HepG2 (cell line): ENCODE measurements at regions not wholly inside any gene's neighbourhood (a gene's known extent, or its start where the extent isn't known, plus 50 kb on each side); places are given as distances from the start of the nearest gene placed in this dataset.

Source experiments
- ATAC-seq: fragments of 200-7000 bp; cut with Tn5 transposase; 3 replicates; pipeline ENCODE4 v1.9.1; 2020; ENCODE audit warnings: mild to moderate bottlenecking, moderate library complexity
- BruUV-seq: library from RNA; stranded (reverse); fragments of 400-500 nt; replicated peaks from 2 replicates; lab custom pipeline; 2021; lab: Mats Ljungman, UMichigan
- CTCF ChIA-PET: fragments of 300-600 bp; formaldehyde crosslinking; extraction: SDS; loops from one replicate; lab custom pipeline; 2021; ENCODE audit warnings: low total read pairs, inconsistent platforms, low intra/inter-chr PET ratio; lab: Yijun Ruan, JAX
- POLR2A ChIA-PET: fragments of 350-600 bp; sonication (Branson Sonifier 250); formaldehyde crosslinking; loops from one replicate; lab custom pipeline; 2020; ENCODE audit warnings: antibody characterized with exemption, inconsistent platforms; lab: Yijun Ruan, JAX
- DNase-seq: peaks from one replicate; pipeline ENCODE4 v3.0.0-alpha.2; 2015; ENCODE audit warnings: low spot score
- FAIRE-seq: peaks from 3 replicates; lab custom pipeline; 2011; peaks lifted over from hg19 to GRCh38; lab: Jason Lieb, UNC
- H2AFZ ChIP-seq: one replicate; pipeline ENCODE4 v1.6.1; 2011; ENCODE audit warnings: low read length, inconsistent platforms
- H3K27ac ChIP-seq: fragments of 300-600 bp; 3 replicates; pipeline ENCODE4 v1.8.0; 2011; ENCODE audit warnings: mixed run types, mild to moderate bottlenecking, mixed read lengths, low read length, inconsistent platforms; ENCODE audit not compliant: insufficient read depth; ENCODE audit errors: extremely low read length
- H3K27me3 ChIP-seq, 2 experiments: fragments of 200-600 bp in 1 of 2; 2 replicates in 1 of 2; 3 replicates in 1 of 2; pipeline versions ENCODE4 v1.6.0 to v1.8.0; 2011; ENCODE audit warnings: low read length in 2 of 2, mild to moderate bottlenecking in 2 of 2, moderate library complexity in 2 of 2, inconsistent platforms in 1 of 2; ENCODE audit not compliant: insufficient read depth in 2 of 2, control insufficient read depth in 1 of 2
- H3K36me3 ChIP-seq, 2 experiments: fragments of 200-600 bp in 1 of 2; replicated peaks in 1 of 2; 2 replicates in 1 of 2; 3 replicates in 1 of 2; pipeline versions ENCODE4 v1.5.1 to v1.8.0; 2011; ENCODE audit warnings: low read length in 2 of 2, inconsistent platforms in 1 of 2; ENCODE audit not compliant: insufficient read depth in 2 of 2, control insufficient read depth in 1 of 2
- H3K4me1 ChIP-seq: 2 replicates; pipeline ENCODE4 v1.5.1; 2012; ENCODE audit warnings: low read length, inconsistent platforms; ENCODE audit not compliant: insufficient read depth
- H3K4me2 ChIP-seq: 2 replicates; pipeline ENCODE4 v1.6.0; 2011; ENCODE audit warnings: low read depth, low read length, inconsistent platforms
- H3K4me3 ChIP-seq, 3 experiments: fragments of 200-600 bp in 1 of 3; sonication (generic), shearing (Covaris generic) in 1 of 3; replicated peaks in 1 of 3; 2 replicates each; pipeline ENCODE4 v1.5.1; 2011 to 2016; ENCODE audit warnings: low read length in 3 of 3, inconsistent platforms in 2 of 3, low read depth in 2 of 3, mild to moderate bottlenecking in 2 of 3, control low read depth in 1 of 3, mixed read lengths in 1 of 3; ENCODE audit not compliant: insufficient read depth in 1 of 3
- H3K79me2 ChIP-seq: one replicate; pipeline ENCODE4 v1.6.1; 2011; ENCODE audit warnings: low read length, inconsistent platforms; ENCODE audit not compliant: insufficient read depth
- H3K9ac ChIP-seq: 2 replicates; pipeline ENCODE4 v1.6.0; 2011; ENCODE audit warnings: mild to moderate bottlenecking, low read depth, low read length, inconsistent platforms; ENCODE audit not compliant: insufficient read depth
- H3K9me3 ChIP-seq: 2 replicates; pipeline ENCODE4 v1.5.1; 2012; ENCODE audit warnings: mild to moderate bottlenecking, low read length
- H4K20me1 ChIP-seq: 2 replicates; pipeline ENCODE4 v1.6.0; 2011; ENCODE audit warnings: inconsistent platforms, mild to moderate bottlenecking, low read length, moderate library complexity; ENCODE audit not compliant: insufficient read depth
- HOXA9 ChIP-seq: sonication (generic); formaldehyde crosslinking; IDR thresholded peaks from 2 replicates; pipeline ENCODE4 v1.8.1; 2022; ENCODE audit warnings: missing genetic modification reagents, mild to moderate bottlenecking, moderate library complexity, borderline replicate concordance
- JUNB ChIP-seq: sonication (generic); formaldehyde crosslinking; IDR thresholded peaks from 2 replicates; pipeline ENCODE4 v1.8.0; 2022; ENCODE audit warnings: missing genetic modification reagents, mild to moderate bottlenecking, borderline replicate concordance
- MBD4 ChIP-seq: IDR thresholded peaks from 2 replicates; pipeline ENCODE4 v1.6.1; 2012; ENCODE audit warnings: low read length, inconsistent platforms, borderline replicate concordance
- NRL ChIP-seq: sonication (generic); formaldehyde crosslinking; IDR thresholded peaks from 2 replicates; pipeline ENCODE4 v1.5.0; 2020; ENCODE audit warnings: missing genetic modification reagents, mild to moderate bottlenecking, moderate library complexity, borderline replicate concordance
- REPIN1 ChIP-seq: sonication (generic); formaldehyde crosslinking; IDR thresholded peaks from 2 replicates; pipeline ENCODE4 v1.8.0; 2022; ENCODE audit warnings: missing genetic modification reagents, low read depth, mild to moderate bottlenecking, borderline replicate concordance
- ZNF160 ChIP-seq: sonication (generic); formaldehyde crosslinking; IDR thresholded peaks from 2 replicates; pipeline ENCODE4 v1.8.0; 2022; ENCODE audit warnings: mild to moderate bottlenecking, inconsistent platforms, missing genetic modification reagents
- ZNF263 ChIP-seq: sonication (generic); formaldehyde crosslinking; IDR thresholded peaks from 2 replicates; pipeline ENCODE4 v1.4.0; 2020; ENCODE audit warnings: missing genetic modification reagents
- ZNF292 ChIP-seq: sonication (generic); formaldehyde crosslinking; IDR thresholded peaks from 2 replicates; pipeline ENCODE4 v1.8.1; 2022; ENCODE audit warnings: mild to moderate bottlenecking, low read depth, missing genetic modification reagents, borderline replicate concordance
- ZNF383 ChIP-seq: sonication (generic); formaldehyde crosslinking; IDR thresholded peaks from 2 replicates; pipeline ENCODE4 v1.4.0; 2020; ENCODE audit warnings: missing genetic modification reagents, mild to moderate bottlenecking, borderline replicate concordance
- ZNF672 ChIP-seq: sonication (generic); formaldehyde crosslinking; IDR thresholded peaks from 2 replicates; pipeline ENCODE4 v1.8.1; 2022; ENCODE audit warnings: missing genetic modification reagents
- ZNF713 ChIP-seq: sonication (generic); formaldehyde crosslinking; IDR thresholded peaks from 2 replicates; pipeline ENCODE4 v1.4.0; 2020; ENCODE audit warnings: mild to moderate bottlenecking, missing genetic modification reagents
- ZSCAN25 ChIP-seq: sonication (generic); formaldehyde crosslinking; IDR thresholded peaks from 2 replicates; pipeline ENCODE4 v1.8.0; 2022; ENCODE audit warnings: mild to moderate bottlenecking, missing genetic modification reagents
- WGBS: methylation state at CpG from one replicate; pipeline ENCODE4 v1.1.6; 2017; ENCODE audit warnings: low lambda C conversion rate; 5-methylcytosine and 5-hydroxymethylcytosine counted together
- in situ Hi-C: cut with HindIII; loops from 2 replicates; pipeline ENCODE4 v1.10.0; 2017; ENCODE audit warnings: low pct_unique_long_range_greater_than_20kb; ENCODE audit not compliant: extremely low pct_ligation_motif_present
- intact Hi-C: fragments of 100-400 bp; cut with micrococcal nuclease; formaldehyde crosslinking; loops from one replicate; pipeline ENCODE4 v1.10.0; 2022; ENCODE audit not compliant: unreplicated experiment
- TF ChIP-seq, protein P1 (sequence below): sonication (generic); formaldehyde crosslinking; IDR thresholded peaks from 2 replicates; pipeline ENCODE4 v1.5.0; 2020; ENCODE audit warnings: missing genetic modification reagents
- TF ChIP-seq, protein P2 (sequence below): sonication (generic); formaldehyde crosslinking; IDR thresholded peaks from 2 replicates; pipeline ENCODE4 v1.4.0; 2020; ENCODE audit warnings: missing genetic modification reagents, borderline replicate concordance
- TF ChIP-seq, protein P3 (sequence below): sonication (generic); formaldehyde crosslinking; IDR thresholded peaks from 2 replicates; pipeline ENCODE4 v1.5.0; 2020; ENCODE audit warnings: mild to moderate bottlenecking, missing genetic modification reagents, moderate library complexity
- TF ChIP-seq, protein P4 (sequence below): sonication (generic); formaldehyde crosslinking; IDR thresholded peaks from 2 replicates; pipeline ENCODE4 v1.4.0; 2020; ENCODE audit warnings: mild to moderate bottlenecking, missing genetic modification reagents

DNA sequence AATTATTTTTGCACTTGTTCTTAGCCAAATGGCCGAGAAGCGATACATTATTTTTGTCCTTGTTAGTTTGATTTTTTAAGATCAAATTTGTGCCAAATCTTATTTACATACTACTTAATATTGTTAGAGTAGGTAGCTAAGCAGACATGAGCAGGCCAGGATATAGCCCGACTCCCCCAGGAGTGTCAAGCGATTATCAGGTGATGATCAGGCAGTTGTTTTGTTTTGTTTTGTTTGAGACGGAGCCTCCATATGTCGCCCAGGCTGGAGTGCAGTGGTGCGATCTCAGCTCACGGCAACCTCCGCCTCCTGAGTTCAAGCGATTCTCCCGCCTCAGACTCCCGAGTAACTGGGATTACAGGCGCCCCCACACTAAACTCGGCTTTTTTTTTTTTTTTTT, 71.1 kb downstream of the LYZL2 start:
- Histone ChIP-seq H3K27me3 (no peaks in the 10 kb centered on the region; a peak in 1 of 5 replicates), H3K9me3 (no peaks in the 10 kb centered on the region), H3K36me3 (no peaks in the 10 kb centered on the region), H3K27ac (no peak overlapping the region), H3K4me2 (no peak overlapping the region), H3K79me2 (no peaks in the 10 kb centered on the region), H4K20me1 (no peaks in the 10 kb centered on the region), H3K9ac (no peak overlapping the region), H2AFZ (no peak overlapping the region), H3K4me1 (peaks cover 32% of the 10 kb centered on the region), H3K4me3 (no peak overlapping the region)
- no peak for FAIRE-seq
- ChIA-PET POLR2A (interaction anchor here (1.6 kb wide), 1 partner anchor 16 kb away, joined by 3 read pairs; no protein-coding TSS in a partner anchor), CTCF (no interaction called here)
- TF ChIP-seq ZNF672 (CRISPR knock-in tag) (no peak), ZNF292 (no peak), REPIN1 (CRISPR knock-in tag) (no peak), ZSCAN25 (no peak), HOXA9 (CRISPR knock-in tag) (no peak), MBD4 (no peak), NRL (CRISPR knock-in tag) (no peak), JUNB (CRISPR knock-in tag) (no peak), ZNF263 (CRISPR knock-in tag) (no peak), ZNF160 (no peak), ZNF713 (CRISPR knock-in tag) (no peak), ZNF383 (no peak)
- TF ChIP-seq, protein P1, sequence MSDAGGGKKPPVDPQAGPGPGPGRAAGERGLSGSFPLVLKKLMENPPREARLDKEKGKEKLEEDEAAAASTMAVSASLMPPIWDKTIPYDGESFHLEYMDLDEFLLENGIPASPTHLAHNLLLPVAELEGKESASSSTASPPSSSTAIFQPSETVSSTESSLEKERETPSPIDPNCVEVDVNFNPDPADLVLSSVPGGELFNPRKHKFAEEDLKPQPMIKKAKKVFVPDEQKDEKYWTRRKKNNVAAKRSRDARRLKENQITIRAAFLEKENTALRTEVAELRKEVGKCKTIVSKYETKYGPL (CRISPR knock-in tag) = no peak
- TF ChIP-seq, protein P2, sequence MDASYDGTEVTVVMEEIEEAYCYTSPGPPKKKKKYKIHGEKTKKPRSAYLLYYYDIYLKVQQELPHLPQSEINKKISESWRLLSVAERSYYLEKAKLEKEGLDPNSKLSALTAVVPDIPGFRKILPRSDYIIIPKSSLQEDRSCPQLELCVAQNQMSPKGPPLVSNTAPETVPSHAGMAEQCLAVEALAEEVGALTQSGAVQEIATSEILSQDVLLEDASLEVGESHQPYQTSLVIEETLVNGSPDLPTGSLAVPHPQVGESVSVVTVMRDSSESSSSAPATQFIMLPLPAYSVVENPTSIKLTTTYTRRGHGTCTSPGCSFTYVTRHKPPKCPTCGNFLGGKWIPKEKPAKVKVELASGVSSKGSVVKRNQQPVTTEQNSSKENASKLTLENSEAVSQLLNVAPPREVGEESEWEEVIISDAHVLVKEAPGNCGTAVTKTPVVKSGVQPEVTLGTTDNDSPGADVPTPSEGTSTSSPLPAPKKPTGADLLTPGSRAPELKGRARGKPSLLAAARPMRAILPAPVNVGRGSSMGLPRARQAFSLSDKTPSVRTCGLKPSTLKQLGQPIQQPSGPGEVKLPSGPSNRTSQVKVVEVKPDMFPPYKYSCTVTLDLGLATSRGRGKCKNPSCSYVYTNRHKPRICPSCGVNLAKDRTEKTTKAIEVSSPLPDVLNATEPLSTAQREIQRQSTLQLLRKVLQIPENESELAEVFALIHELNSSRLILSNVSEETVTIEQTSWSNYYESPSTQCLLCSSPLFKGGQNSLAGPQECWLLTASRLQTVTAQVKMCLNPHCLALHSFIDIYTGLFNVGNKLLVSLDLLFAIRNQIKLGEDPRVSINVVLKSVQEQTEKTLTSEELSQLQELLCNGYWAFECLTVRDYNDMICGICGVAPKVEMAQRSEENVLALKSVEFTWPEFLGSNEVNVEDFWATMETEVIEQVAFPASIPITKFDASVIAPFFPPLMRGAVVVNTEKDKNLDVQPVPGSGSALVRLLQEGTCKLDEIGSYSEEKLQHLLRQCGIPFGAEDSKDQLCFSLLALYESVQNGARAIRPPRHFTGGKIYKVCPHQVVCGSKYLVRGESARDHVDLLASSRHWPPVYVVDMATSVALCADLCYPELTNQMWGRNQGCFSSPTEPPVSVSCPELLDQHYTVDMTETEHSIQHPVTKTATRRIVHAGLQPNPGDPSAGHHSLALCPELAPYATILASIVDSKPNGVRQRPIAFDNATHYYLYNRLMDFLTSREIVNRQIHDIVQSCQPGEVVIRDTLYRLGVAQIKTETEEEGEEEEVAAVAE (CRISPR knock-in tag) = no peak
- TF ChIP-seq, protein P3, sequence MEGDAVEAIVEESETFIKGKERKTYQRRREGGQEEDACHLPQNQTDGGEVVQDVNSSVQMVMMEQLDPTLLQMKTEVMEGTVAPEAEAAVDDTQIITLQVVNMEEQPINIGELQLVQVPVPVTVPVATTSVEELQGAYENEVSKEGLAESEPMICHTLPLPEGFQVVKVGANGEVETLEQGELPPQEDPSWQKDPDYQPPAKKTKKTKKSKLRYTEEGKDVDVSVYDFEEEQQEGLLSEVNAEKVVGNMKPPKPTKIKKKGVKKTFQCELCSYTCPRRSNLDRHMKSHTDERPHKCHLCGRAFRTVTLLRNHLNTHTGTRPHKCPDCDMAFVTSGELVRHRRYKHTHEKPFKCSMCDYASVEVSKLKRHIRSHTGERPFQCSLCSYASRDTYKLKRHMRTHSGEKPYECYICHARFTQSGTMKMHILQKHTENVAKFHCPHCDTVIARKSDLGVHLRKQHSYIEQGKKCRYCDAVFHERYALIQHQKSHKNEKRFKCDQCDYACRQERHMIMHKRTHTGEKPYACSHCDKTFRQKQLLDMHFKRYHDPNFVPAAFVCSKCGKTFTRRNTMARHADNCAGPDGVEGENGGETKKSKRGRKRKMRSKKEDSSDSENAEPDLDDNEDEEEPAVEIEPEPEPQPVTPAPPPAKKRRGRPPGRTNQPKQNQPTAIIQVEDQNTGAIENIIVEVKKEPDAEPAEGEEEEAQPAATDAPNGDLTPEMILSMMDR (CRISPR knock-in tag) = no peak
- TF ChIP-seq, protein P4, sequence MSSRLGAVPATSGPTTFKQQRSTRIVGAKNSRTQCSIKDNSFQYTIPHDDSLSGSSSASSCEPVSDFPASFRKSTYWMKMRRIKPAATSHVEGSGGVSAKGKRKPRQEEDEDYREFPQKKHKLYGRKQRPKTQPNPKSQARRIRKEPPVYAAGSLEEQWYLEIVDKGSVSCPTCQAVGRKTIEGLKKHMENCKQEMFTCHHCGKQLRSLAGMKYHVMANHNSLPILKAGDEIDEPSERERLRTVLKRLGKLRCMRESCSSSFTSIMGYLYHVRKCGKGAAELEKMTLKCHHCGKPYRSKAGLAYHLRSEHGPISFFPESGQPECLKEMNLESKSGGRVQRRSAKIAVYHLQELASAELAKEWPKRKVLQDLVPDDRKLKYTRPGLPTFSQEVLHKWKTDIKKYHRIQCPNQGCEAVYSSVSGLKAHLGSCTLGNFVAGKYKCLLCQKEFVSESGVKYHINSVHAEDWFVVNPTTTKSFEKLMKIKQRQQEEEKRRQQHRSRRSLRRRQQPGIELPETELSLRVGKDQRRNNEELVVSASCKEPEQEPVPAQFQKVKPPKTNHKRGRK (CRISPR knock-in tag) = no peak
- in situ Hi-C loops = no loop called here
- intact Hi-C loops = no loop called here
- no peak for ATAC-seq
- BruUV-seq = no TSS peak
- WGBS = 93% methylated on average over 14 of the region's 14 CpGs
- DNase-seq = no peak
